Trophoblast cell (in vitro differentiated cells and primary cell): ENCODE measurements at regions not wholly inside any gene's neighbourhood (a gene's known extent, or its start where the extent isn't known, plus 50 kb on each side); places are given as distances from the start of the nearest gene placed in this dataset.
"Not testable (repeated sequence)": the region's sequence is repeated elsewhere in the genome, so short reads cannot be mapped to it uniquely, and the experiment has no call there.

ENCODE experiments used
- DNase-seq, 2 donors: peaks; one replicate each; pipeline ENCODE4 v3.0.0-alpha.2; 2016
- H2AFZ ChIP-seq: 2 replicates; pipeline ENCODE4 v1.6.1; 2013; ENCODE audit warnings: low read length, moderate library complexity, mild to moderate bottlenecking; ENCODE audit not compliant: insufficient read depth, poor library complexity
- H2AK5ac ChIP-seq: 2 replicates; pipeline ENCODE4 v1.6.1; 2013; ENCODE audit warnings: mild to moderate bottlenecking, low read length
- H2BK120ac ChIP-seq: 2 replicates; pipeline ENCODE4 v1.6.1; 2013; ENCODE audit warnings: low read length, mild to moderate bottlenecking, moderate library complexity; ENCODE audit not compliant: insufficient read depth, poor library complexity
- H2BK12ac ChIP-seq: 2 replicates; pipeline ENCODE4 v1.6.1; 2013; ENCODE audit warnings: mild to moderate bottlenecking, low read length, moderate library complexity
- H2BK5ac ChIP-seq: 2 replicates; pipeline ENCODE4 v1.6.1; 2013; ENCODE audit warnings: low read length, low read depth, moderate library complexity, mild to moderate bottlenecking; ENCODE audit not compliant: poor library complexity
- H3K14ac ChIP-seq: 2 replicates; pipeline ENCODE4 v1.6.1; 2013; ENCODE audit warnings: mild to moderate bottlenecking, low read length
- H3K18ac ChIP-seq: 2 replicates; pipeline ENCODE4 v1.6.1; 2013; ENCODE audit warnings: mild to moderate bottlenecking, low read length
- H3K23ac ChIP-seq: 2 replicates; pipeline ENCODE4 v1.6.1; 2013; ENCODE audit warnings: low read length
- H3K27ac ChIP-seq: 2 replicates; pipeline ENCODE4 v1.5.1; 2013; ENCODE audit warnings: low read depth, mild to moderate bottlenecking, inconsistent platforms, low read length, moderate library complexity
- H3K27me3 ChIP-seq: 2 replicates; pipeline ENCODE4 v1.6.1; 2013; ENCODE audit warnings: inconsistent platforms, mild to moderate bottlenecking, low read length, moderate library complexity; ENCODE audit not compliant: insufficient read depth
- H3K36me3 ChIP-seq, 2 experiments: 1 replicate in 1 of 2; 2 replicates in 1 of 2; pipeline ENCODE4 v1.6.1; 2013; ENCODE audit warnings: low read length in 2 of 2, mild to moderate bottlenecking in 2 of 2, moderate library complexity in 1 of 2; ENCODE audit not compliant: insufficient read depth in 2 of 2, control insufficient read depth in 1 of 2
- H3K4ac ChIP-seq: 2 replicates; pipeline ENCODE4 v1.6.1; 2013; ENCODE audit warnings: low read depth, mild to moderate bottlenecking, low read length, moderate library complexity
- H3K4me1 ChIP-seq, 2 experiments: 1 replicate in 1 of 2; 2 replicates in 1 of 2; pipeline ENCODE4 v1.6.1; 2013; ENCODE audit warnings: low read length in 2 of 2, mild to moderate bottlenecking in 2 of 2, moderate library complexity in 1 of 2; ENCODE audit not compliant: insufficient read depth in 2 of 2, control insufficient read depth in 1 of 2
- H3K4me2 ChIP-seq: 2 replicates; pipeline ENCODE4 v1.6.1; 2013; ENCODE audit warnings: inconsistent platforms, mild to moderate bottlenecking, low read length, moderate library complexity
- H3K4me3 ChIP-seq: 2 replicates; pipeline ENCODE4 v1.5.1; 2013; ENCODE audit warnings: mild to moderate bottlenecking, low read depth, low read length, inconsistent platforms
- H3K79me1 ChIP-seq: one replicate; pipeline ENCODE4 v1.6.1; 2013; ENCODE audit warnings: low read length
- H3K79me2 ChIP-seq: 2 replicates; pipeline ENCODE4 v1.6.1; 2013; ENCODE audit warnings: low read length, mild to moderate bottlenecking; ENCODE audit not compliant: control insufficient read depth, insufficient read depth, poor library complexity
- H3K9ac ChIP-seq: 2 replicates; pipeline ENCODE4 v1.6.1; 2013; ENCODE audit warnings: mild to moderate bottlenecking, low read length
- H3K9me3 ChIP-seq: 2 replicates; pipeline ENCODE4 v1.6.1; 2013; ENCODE audit warnings: low read depth, mild to moderate bottlenecking, control low read depth, inconsistent platforms, low read length; ENCODE audit not compliant: insufficient read depth
- H4K12ac ChIP-seq: 2 replicates; pipeline ENCODE4 v1.6.1; 2013; ENCODE audit warnings: low read depth, mild to moderate bottlenecking, low read length, moderate library complexity
- H4K8ac ChIP-seq: 2 replicates; pipeline ENCODE4 v1.6.1; 2013; ENCODE audit warnings: low read depth, mild to moderate bottlenecking, low read length, moderate library complexity
- H4K91ac ChIP-seq: one replicate; pipeline ENCODE4 v1.6.1; 2013; ENCODE audit warnings: low read depth, mild to moderate bottlenecking, low read length, moderate library complexity
- WGBS: extraction: QIAGEN DNeasy Blood & Tissue Kit; methylation state at CpG from one replicate; pipeline ENCODE4 v1.1.7; 2013; ENCODE audit warnings: missing lambda C conversion rate; ENCODE audit not compliant: insufficient read length, insufficient coverage; ENCODE audit errors: extremely low coverage; 5-methylcytosine and 5-hydroxymethylcytosine counted together

GRCh38 chr1:14424325-14425002, 174.0 kb upstream of the KAZN start:
- H2BK5ac ChIP-seq: no peak overlapping the region
- H3K79me2 ChIP-seq: no peaks in the 10 kb centered on the region
- no peak overlapping the region for H3K9ac ChIP-seq
- H2AFZ ChIP-seq: no peak overlapping the region
- no peak overlapping the region for H3K18ac ChIP-seq
- H3K79me1 ChIP-seq: no peaks in the 10 kb centered on the region
- H3K36me3 ChIP-seq: no peaks in the 10 kb centered on the region
- H4K8ac ChIP-seq: no peak overlapping the region
- H3K23ac ChIP-seq: no peak overlapping the region
- H2BK12ac ChIP-seq: no peak overlapping the region
- H4K91ac ChIP-seq: no peak overlapping the region
- H4K12ac ChIP-seq: no peak overlapping the region
- H3K4me2 ChIP-seq: no peak overlapping the region
- H2AK5ac ChIP-seq: no peak overlapping the region
- peaks cover 3% of the 10 kb centered on the region for H3K9me3 ChIP-seq
- no CpG with 5 or more reads among the region's 9 CpGs for WGBS
- H3K4me1 ChIP-seq: no peaks in the 10 kb centered on the region
- H3K27me3 ChIP-seq: no peaks in the 10 kb centered on the region
- no peak for DNase-seq
- no peak overlapping the region for H3K4ac ChIP-seq
- H3K4me3 ChIP-seq: no peak overlapping the region
- H2BK120ac ChIP-seq: no peak overlapping the region
- H3K27ac ChIP-seq: no peak overlapping the region
- H3K14ac ChIP-seq: no peak overlapping the region

- H3K27ac ChIP-seq: no peak overlapping the region
- H3K4me3 ChIP-seq: no peak overlapping the region
- H3K4ac ChIP-seq: no peak overlapping the region
- no peak overlapping the region for H2BK120ac ChIP-seq
- no peaks in the 10 kb centered on the region for H3K79me2 ChIP-seq
- H3K9ac ChIP-seq: no peak overlapping the region
- H4K8ac ChIP-seq: no peak overlapping the region
- H4K12ac ChIP-seq: no peak overlapping the region
- no peaks in the 10 kb centered on the region for H3K36me3 ChIP-seq
- no peaks in the 10 kb centered on the region for H3K79me1 ChIP-seq
- no peak overlapping the region for H2AK5ac ChIP-seq
- H3K18ac ChIP-seq: no peak overlapping the region
- no peak for DNase-seq
- no peak overlapping the region for H3K23ac ChIP-seq
- no peak overlapping the region for H2BK12ac ChIP-seq
- no CpG with 5 or more reads among the region's 2 CpGs for WGBS
- H3K9me3 ChIP-seq: peaks cover 4% of the 10 kb centered on the region
- H3K14ac ChIP-seq: no peak overlapping the region
- H3K4me2 ChIP-seq: no peak overlapping the region
- no peaks in the 10 kb centered on the region for H3K27me3 ChIP-seq
- no peak overlapping the region for H4K91ac ChIP-seq
- H2BK5ac ChIP-seq: no peak overlapping the region
- no peaks in the 10 kb centered on the region for H3K4me1 ChIP-seq
- H2AFZ ChIP-seq: no peak overlapping the region
Observed at GRCh38 chr1:14426854-14427253, 171.6 kb upstream of the KAZN start.

GRCh38 chr1:14429577-14429976, 168.9 kb upstream of the KAZN start:
- Histone ChIP-seq H2AFZ (no peak overlapping the region), H3K23ac (no peak overlapping the region), H4K12ac (no peak overlapping the region), H3K9me3 (peaks cover 2% of the 10 kb centered on the region), H3K36me3 (no peaks in the 10 kb centered on the region), H2BK12ac (no peak overlapping the region), H3K4me1 (no peaks in the 10 kb centered on the region), H2AK5ac (no peak overlapping the region), H3K27me3 (no peaks in the 10 kb centered on the region), H3K79me1 (no peaks in the 10 kb centered on the region), H2BK120ac (no peak overlapping the region), H3K4me3 (no peak overlapping the region), H3K27ac (no peak overlapping the region), H3K9ac (no peak overlapping the region), H3K79me2 (no peaks in the 10 kb centered on the region), H3K4ac (no peak overlapping the region), H2BK5ac (no peak overlapping the region), H4K8ac (no peak overlapping the region), H3K18ac (no peak overlapping the region), H3K14ac (no peak overlapping the region), H3K4me2 (no peak overlapping the region), H4K91ac (no peak overlapping the region)
- DNase-seq: no peak
- WGBS: no CpG with 5 or more reads among the region's 9 CpGs

GRCh38 chr1:14432728-14433127, 165.8 kb upstream of the KAZN start:
- H2AK5ac ChIP-seq, H3K9ac ChIP-seq, H3K9me3 ChIP-seq, H2AFZ ChIP-seq, H4K12ac ChIP-seq, H4K91ac ChIP-seq, H2BK5ac ChIP-seq, H3K79me1 ChIP-seq, H2BK12ac ChIP-seq, H3K4me3 ChIP-seq, H3K18ac ChIP-seq, H3K14ac ChIP-seq, H3K4ac ChIP-seq, H3K27ac ChIP-seq, H3K36me3 ChIP-seq, H2BK120ac ChIP-seq, H3K23ac ChIP-seq, H3K79me2 ChIP-seq, H4K8ac ChIP-seq, H3K4me1 ChIP-seq, DNase-seq, H3K4me2 ChIP-seq, H3K27me3 ChIP-seq: not testable (repeated sequence)
- no CpG with 5 or more reads among the region's 3 CpGs for WGBS
